Ectodermal cell (in vitro differentiated cells): ENCODE measurements at regions not wholly inside any gene's neighbourhood (a gene's known extent, or its start where the extent isn't known, plus 50 kb on each side); places are given as distances from the start of the nearest gene placed in this dataset.

ENCODE experiments used
- H3K27ac ChIP-seq: 2 replicates; pipeline ENCODE4 v1.7.0; 2013; ENCODE audit warnings: mild to moderate bottlenecking, low read depth, low read length; ENCODE audit not compliant: insufficient read depth, poor library complexity, severe bottlenecking
- H3K27me3 ChIP-seq: 2 replicates; pipeline ENCODE4 v1.7.0; 2013; ENCODE audit warnings: mild to moderate bottlenecking, low read length; ENCODE audit not compliant: insufficient read depth, control insufficient read depth, poor library complexity, severe bottlenecking
- H3K36me3 ChIP-seq: one replicate; pipeline ENCODE4 v1.7.0; 2013; ENCODE audit warnings: low read length; ENCODE audit not compliant: control insufficient read depth, insufficient read depth
- H3K4me1 ChIP-seq: one replicate; pipeline ENCODE4 v1.7.0; 2013; ENCODE audit warnings: low read length; ENCODE audit not compliant: control insufficient read depth, insufficient read depth
- H3K4me3 ChIP-seq: 2 replicates; pipeline ENCODE4 v1.7.0; 2013; ENCODE audit warnings: low read depth, low read length, control low read depth; ENCODE audit not compliant: insufficient read depth
- H3K9me3 ChIP-seq: 2 replicates; pipeline ENCODE4 v1.7.0; 2013; ENCODE audit warnings: mild to moderate bottlenecking, low read length, moderate library complexity; ENCODE audit not compliant: control insufficient read depth
- WGBS, 2 experiments: methylation state at CpG; one replicate each; pipeline ENCODE4 v1.1.7; 2013; ENCODE audit warnings: missing lambda C conversion rate in 2 of 2; 5-methylcytosine and 5-hydroxymethylcytosine counted together

DNA sequence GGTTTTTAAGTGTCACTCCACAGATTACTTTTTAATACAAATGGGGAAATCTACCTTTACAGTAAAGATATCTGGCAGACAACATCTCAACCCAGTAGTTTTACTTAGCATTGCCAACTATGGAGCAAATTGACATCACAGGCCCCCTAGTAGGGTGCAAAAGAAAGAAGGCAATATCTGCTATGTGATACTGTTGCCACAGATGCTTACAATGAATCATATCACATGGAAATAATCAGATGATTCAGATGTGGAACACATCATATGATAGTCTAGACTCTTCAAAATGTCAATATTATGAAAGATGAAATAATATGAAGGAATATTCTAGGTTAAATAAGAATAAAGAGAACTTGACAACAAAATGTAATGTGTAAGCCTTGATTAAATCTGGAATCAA, 322.5 kb downstream of the BMP2 start:
- Histone ChIP-seq H3K4me1 (no peaks in the 10 kb centered on the region), H3K27me3 (no peaks in the 10 kb centered on the region), H3K36me3 (no peaks in the 10 kb centered on the region), H3K4me3 (no peak overlapping the region), H3K9me3 (no peaks in the 10 kb centered on the region), H3K27ac (no peak overlapping the region)

DNA sequence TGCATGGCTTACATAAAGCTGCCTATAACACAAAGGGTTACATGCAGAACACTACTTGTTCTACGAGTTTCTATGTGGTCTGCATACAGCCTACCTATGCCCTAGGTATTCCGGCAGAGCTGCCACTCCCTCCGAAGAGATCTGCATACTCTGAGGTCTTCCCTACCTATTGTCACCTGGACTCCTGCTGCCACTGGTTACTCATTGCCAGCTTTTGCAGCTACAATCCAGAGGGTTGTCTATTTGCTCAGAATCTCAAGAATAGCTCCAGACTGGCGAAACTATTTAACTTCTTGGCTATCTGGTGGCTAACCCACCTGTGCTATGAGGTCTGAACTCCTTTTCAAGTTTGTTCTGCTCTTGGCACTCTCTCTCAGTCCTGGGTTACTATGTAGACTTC, 323.3 kb downstream of the BMP2 start:
- Histone ChIP-seq H3K4me1 (no peaks in the 10 kb centered on the region), H3K4me3 (no peak overlapping the region), H3K36me3 (no peaks in the 10 kb centered on the region), H3K27me3 (no peaks in the 10 kb centered on the region), H3K27ac (no peak overlapping the region), H3K9me3 (no peaks in the 10 kb centered on the region)
- WGBS, 2 experiments, result 86 to 91% methylated on average over 4 of the region's 4 CpGs

DNA sequence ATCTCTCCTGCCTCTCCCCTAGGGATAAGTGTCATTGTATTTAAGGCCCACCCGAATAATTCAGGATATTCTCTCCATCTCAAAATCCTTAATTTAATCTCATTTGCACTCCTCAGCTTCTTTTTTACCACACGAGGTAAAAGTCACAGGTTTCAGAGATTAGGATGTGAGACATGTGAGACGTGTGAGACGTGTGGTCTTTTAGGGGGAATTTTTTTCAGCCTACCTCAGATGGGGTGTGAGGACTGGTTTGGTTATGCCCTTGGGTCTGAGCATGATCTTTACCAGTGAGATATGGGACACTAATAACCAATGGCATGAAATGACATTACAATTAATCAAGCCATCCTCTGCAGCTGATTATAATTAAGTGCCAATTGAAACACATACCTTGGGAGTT, 324.2 kb downstream of the BMP2 start:
- H3K27ac ChIP-seq, result no peak overlapping the region
- no peak overlapping the region for H3K4me3 ChIP-seq
- H3K36me3 ChIP-seq, result no peaks in the 10 kb centered on the region
- WGBS, 2 experiments, result 90 to 95% methylated on average over 4 of the region's 4 CpGs
- H3K9me3 ChIP-seq, result no peaks in the 10 kb centered on the region
- no peaks in the 10 kb centered on the region for H3K4me1 ChIP-seq
- no peaks in the 10 kb centered on the region for H3K27me3 ChIP-seq

DNA sequence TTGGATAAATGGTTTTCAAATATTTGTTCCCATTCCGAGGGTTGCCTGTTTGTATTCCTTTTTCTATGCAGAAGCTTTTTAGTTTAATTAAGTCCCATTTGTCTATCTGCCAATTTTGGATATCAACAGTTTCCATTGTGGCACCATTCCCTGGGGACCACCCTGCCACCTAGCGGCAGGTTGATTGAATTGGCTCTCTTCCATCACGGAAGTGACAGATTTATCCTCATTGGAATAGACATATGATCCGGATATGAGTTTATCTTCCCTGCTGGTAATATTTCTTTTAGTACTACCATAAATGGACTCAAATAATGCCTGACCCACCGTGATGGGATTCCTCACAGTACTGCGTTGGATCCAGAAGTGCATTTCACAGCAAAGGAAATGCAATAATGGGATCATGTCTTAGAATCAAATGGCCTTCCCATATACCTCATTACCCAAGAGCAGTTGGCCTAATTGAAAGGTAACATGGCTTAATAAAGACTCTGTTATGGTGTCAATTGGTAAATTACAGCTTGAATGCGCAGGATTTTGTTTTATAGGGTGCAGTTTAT, 327.0 kb downstream of the BMP2 start:
- 30 to 33% methylated on average over 7 of the region's 7 CpGs for WGBS, 2 experiments
- no peaks in the 10 kb centered on the region for H3K36me3 ChIP-seq
- no peaks in the 10 kb centered on the region for H3K27me3 ChIP-seq
- H3K27ac ChIP-seq, result no peak overlapping the region
- no peak overlapping the region for H3K4me3 ChIP-seq
- no peaks in the 10 kb centered on the region for H3K9me3 ChIP-seq
- H3K4me1 ChIP-seq, result no peaks in the 10 kb centered on the region

DNA sequence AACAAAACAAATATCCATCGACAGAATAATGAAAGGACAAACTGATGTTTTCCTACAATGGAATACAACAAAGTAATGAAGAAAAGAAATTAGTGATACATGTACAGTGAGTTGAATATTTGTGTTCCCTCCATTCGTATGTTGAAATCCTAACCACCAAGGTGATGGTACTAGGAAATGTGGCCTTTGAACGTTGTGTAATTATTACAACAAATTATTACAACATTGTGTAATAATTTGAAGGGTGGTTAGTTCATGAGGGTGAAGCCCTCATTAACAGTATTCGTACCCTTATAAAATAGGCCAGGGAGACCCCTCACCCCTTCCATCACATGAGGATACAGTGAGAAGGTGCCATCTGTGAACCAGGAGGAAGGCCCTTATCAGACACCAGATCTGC, 339.4 kb downstream of the BMP2 start:
- WGBS, 2 experiments, result 94 to 100% methylated on average over 2 to 3 of the region's 4 CpGs
- H3K27me3 ChIP-seq, result no peaks in the 10 kb centered on the region
- H3K4me3 ChIP-seq, result no peak overlapping the region
- H3K9me3 ChIP-seq, result no peaks in the 10 kb centered on the region
- no peak overlapping the region for H3K27ac ChIP-seq
- H3K36me3 ChIP-seq, result no peaks in the 10 kb centered on the region
- H3K4me1 ChIP-seq, result no peaks in the 10 kb centered on the region

DNA sequence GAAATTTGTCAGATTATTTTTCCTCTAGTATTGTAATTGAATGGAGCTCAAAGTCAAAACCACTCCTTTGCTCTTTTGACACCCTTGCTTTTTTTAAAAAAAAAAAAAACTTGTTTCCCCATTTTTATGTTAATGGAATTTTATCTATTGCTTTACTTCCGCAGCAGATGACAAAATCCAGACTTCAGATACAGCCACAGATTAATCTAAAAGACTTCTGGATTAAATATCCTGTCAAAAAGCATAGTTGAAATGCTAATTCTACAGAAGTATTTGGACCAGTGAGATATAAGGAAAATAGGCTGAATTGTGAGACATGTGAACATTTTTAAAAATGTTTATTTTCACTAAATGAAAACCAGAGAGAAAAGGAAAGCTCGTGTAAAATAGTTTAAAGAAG, 341.4 kb downstream of the BMP2 start:
- Histone ChIP-seq H3K9me3 (no peaks in the 10 kb centered on the region), H3K27me3 (no peaks in the 10 kb centered on the region), H3K4me1 (no peaks in the 10 kb centered on the region), H3K36me3 (no peaks in the 10 kb centered on the region), H3K27ac (no peak overlapping the region), H3K4me3 (no peak overlapping the region)
- 86% methylated on average over 1 of the region's 2 CpGs; no CpG with 5 or more reads in 1 of the 2 experiments for WGBS, 2 experiments

DNA sequence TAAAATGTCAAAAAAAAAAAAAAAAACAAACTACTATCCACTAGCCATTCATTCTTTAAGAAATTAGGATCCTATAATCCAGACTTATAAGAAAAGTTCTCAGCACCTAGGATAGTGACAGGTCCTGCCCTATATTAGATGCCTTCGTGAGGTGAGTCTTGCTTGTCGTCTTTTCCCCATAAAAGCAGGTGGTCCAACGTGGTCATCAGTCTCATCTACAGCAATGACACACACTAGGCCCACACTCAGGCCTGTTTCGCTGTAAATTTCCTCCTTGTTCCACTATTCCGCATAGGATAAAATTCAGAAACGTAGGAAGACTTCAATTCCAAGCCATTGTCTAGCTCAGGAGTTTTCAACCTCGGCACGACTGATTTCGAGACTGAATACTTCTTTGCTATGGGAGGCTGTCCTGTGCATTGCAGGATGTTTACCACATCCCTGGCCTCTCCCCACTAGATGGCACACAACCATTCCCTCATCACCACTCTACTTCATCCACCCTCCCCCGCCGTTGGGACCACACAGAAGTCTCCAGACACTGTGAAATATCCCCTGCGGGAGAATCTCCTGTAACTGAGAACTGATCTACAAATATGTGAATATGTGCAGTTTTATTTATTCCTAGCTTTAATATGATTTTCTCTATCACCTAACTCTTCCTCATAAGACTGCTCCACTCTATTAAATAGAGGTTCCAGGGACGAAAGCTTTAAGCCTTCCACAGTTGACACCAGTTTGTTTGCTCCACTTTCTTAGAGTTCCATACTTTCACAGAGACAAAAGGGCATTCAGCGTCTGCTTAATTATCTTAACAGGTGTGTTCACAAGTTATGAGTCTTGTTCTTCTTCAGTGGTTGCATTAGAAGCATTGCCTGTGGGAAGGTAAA, 346.3 kb downstream of the BMP2 start:
- H3K4me1 ChIP-seq, result peaks cover 4% of the 10 kb centered on the region
- H3K27me3 ChIP-seq, result no peaks in the 10 kb centered on the region
- no peaks in the 10 kb centered on the region for H3K36me3 ChIP-seq
- H3K9me3 ChIP-seq, result no peaks in the 10 kb centered on the region
- H3K27ac ChIP-seq, result no peak overlapping the region
- H3K4me3 ChIP-seq, result no peak overlapping the region
- 44 to 47% methylated on average over 13 of the region's 14 CpGs for WGBS, 2 experiments

DNA sequence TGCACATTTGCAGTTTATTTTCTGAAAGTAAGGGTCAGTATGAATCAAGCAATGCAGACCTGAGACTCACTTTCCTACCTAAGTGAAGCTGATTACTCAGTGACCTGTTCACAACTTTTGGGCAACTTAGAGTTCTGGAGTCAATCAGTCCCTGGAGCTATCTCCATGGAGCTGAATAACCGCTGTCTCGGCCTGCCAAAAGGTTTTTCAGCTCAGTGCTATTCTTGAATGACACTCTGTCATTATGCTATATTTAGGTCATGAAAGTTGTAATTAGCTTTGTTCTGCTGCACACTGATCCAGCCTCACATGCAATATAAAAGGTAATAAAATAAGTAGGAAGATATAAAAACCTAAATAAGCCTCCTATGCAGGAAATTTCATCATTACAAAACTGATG, 356.0 kb downstream of the BMP2 start:
- no peak overlapping the region for H3K27ac ChIP-seq
- H3K9me3 ChIP-seq, result no peaks in the 10 kb centered on the region
- no peaks in the 10 kb centered on the region for H3K4me1 ChIP-seq
- 96 to 98% methylated on average over 2 of the region's 2 CpGs for WGBS, 2 experiments
- no peaks in the 10 kb centered on the region for H3K27me3 ChIP-seq
- no peak overlapping the region for H3K4me3 ChIP-seq
- H3K36me3 ChIP-seq, result no peaks in the 10 kb centered on the region

DNA sequence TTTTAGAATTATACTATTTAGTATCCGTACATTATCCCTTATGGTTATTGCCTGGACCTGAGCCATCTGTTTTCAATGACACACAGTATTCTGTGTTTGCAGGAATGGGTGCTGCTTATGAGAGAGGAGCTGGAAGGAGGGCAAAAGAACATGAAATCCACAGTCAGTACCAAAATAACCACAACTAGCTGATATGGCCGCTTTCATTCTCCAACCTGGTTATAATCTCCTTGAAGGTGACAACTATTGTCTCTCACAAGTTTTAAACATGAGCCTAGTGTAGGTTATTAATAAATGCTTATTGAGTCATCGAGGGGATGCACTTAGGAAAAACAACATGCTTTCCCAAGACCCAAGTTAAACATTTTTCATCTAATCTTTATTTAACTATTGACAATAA, 356.6 kb downstream of the BMP2 start:
- Histone ChIP-seq H3K27me3 (no peaks in the 10 kb centered on the region), H3K36me3 (no peaks in the 10 kb centered on the region), H3K4me3 (no peak overlapping the region), H3K4me1 (no peaks in the 10 kb centered on the region), H3K9me3 (no peaks in the 10 kb centered on the region), H3K27ac (no peak overlapping the region)
- 93% methylated on average over 2 of the region's 3 CpGs for WGBS, 2 experiments

DNA sequence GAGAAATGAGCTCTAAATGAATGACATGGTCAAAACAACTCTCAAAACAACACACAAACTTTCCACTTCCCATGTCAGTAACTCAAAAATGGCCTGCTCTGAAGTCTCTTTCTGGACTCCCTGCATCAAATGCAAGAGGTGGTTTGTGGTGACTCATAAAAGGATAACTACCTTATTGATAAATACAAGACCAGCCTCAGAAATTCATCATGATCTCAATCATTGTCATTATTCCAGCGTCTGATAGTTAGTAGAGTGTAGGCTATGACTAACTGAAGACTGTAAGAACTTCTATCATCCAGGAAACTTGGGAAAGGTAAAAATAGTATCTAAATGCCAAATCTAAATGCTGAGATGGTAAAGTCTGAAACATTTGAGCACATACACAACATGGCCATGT, 369.4 kb downstream of the BMP2 start:
- Histone ChIP-seq H3K9me3 (no peaks in the 10 kb centered on the region), H3K4me1 (no peaks in the 10 kb centered on the region), H3K36me3 (no peaks in the 10 kb centered on the region), H3K27ac (no peak overlapping the region), H3K27me3 (no peaks in the 10 kb centered on the region), H3K4me3 (no peak overlapping the region)
- WGBS, 2 experiments, result 100% methylated on average over 1 of the region's 1 CpG; no CpG with 5 or more reads in 1 of the 2 experiments
